NCI-H510A (cell line): ENCODE measurements at regions not wholly inside any gene's neighbourhood (a gene's known extent, or its start where the extent isn't known, plus 50 kb on each side); places are given as distances from the start of the nearest gene placed in this dataset.

ENCODE experiments used
- DNase-seq: peaks from one replicate; lab custom pipeline; 2025; lab: John Stamatoyannopoulos, UW

GRCh38 chr2:128473175-128474035, 154.7 kb upstream of the HS6ST1 start:
- DNase-seq = no peak

GRCh38 chr2:128474036-128474955, 155.6 kb upstream of the HS6ST1 start:
- no peak for DNase-seq

DNA sequence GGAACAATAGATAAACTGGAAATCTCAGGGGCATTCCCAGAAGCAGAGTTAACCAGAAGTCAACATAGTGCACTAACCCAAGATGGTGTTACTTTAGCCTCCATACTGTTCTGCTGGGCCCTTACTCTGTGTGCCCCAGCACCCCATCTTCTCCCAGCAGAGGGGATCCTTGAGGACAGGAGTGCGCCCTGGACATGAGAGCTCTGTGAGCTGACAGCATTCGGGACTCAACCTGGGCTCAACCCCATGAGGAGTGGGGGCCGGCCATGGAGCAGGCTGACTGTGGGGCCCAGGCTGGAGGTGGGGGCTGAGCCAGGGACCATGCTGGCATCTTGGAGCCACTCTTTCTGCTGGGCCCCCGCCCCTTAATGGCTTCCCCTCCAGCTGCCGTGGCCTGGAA, 156.3 kb upstream of the HS6ST1 start:
- no peak for DNase-seq

GRCh38 chr2:128475427-128476211, 157.0 kb upstream of the HS6ST1 start:
- no peak for DNase-seq

DNA sequence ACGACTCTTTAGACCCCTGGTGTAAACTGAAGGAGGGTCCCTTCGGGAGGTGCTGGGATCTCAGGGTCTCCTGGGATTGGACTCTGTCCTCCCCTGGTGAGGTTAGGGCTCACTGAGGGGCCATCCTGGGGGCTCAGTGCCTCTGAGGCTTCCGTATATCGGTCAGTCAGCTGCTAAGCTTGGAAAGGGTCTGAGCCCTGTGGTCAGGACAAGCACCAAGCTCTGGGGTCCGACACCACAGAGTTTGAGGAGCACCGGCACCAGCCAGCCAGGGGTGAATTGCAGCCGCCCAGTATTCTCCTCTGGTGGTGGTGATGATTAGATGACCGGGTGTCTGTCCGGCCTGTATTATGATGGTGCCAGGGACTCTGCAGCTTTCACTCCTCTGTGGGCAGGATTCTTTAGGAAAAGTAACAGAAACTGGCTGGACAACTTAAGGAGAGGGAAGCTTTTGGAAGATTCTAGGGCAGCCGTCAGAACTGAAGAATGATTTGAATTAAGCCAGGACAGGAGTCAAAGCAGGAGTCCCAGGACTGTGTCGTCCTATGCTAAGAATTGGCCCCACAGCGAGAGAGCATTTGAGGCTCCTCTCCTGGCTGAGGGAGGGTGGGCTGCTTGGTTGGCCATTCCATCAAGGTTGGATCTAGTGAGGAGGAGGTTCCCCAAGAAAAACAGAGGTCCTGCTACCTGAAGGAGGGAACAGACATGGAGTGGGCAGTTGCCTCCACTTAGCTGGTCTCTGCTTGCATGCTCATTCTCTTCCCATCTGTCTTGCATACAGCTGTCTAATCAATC, 158.6 kb upstream of the HS6ST1 start:
- no peak for DNase-seq

DNA sequence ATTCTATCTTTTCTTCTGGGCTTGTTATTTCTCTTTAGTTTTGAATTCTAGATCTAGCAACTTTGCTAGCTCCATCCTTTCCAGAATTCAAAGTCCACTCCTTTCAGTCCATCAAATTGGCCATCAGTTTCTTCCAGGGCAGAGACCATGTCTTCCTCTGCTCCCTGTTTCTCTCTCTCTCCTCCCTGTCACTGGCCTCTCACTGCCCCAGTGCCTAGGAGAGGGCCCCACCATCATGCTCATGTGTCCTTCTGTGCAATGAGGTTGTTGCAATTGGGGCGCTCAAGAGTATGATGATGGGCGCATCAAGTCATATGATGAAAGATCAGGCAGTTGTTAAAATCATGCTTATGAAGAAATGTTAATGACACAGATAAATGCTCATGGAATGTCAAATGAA, 159.2 kb upstream of the HS6ST1 start:
- DNase-seq = no peak

- DNase-seq = no peak
Measured at GRCh38 chr2:128485761-128486639, 167.3 kb upstream of the HS6ST1 start.

DNA sequence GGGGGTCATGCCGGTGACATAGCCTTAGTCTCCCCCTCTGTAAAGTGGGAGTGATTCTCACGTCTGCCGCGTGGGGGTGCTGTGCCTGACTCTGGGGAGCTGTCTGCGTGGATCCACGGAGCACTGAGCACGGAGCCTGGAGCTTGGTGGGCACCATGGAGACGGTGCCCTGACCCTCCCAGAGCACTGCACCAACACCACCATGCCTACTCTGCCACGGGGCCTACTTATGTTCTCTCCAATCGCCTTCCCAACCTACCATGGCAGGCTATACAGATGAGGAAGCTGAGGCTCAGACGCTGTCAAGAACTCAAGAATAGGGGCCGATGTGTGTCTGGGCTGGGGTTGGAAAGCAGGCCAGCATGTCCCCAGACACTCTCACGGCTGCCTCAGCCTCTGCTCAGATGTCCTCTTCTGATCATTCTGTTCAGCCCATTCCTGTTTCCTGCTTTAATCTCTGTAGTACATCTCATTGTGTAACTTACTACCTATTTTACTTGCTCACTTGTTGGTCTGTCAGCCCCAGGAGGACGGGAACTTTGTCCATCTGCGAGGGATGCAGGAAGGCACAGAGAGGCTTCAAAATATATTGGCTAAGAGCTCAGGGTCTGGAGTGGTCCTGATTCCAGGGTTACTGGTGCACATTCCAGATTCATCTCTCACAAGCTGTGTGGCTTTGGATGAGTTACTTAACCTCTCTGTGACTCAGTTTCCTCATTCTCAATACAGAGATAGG, 168.1 kb upstream of the HS6ST1 start:
- no peak for DNase-seq

GRCh38 chr2:128487650-128488387, 169.2 kb upstream of the HS6ST1 start:
- no peak for DNase-seq

- DNase-seq = no peak
Measured at GRCh38 chr2:128488434-128488833, 169.8 kb upstream of the HS6ST1 start.

GRCh38 chr2:128489526-128490273, 171.0 kb upstream of the HS6ST1 start:
- DNase-seq = no peak

DNA sequence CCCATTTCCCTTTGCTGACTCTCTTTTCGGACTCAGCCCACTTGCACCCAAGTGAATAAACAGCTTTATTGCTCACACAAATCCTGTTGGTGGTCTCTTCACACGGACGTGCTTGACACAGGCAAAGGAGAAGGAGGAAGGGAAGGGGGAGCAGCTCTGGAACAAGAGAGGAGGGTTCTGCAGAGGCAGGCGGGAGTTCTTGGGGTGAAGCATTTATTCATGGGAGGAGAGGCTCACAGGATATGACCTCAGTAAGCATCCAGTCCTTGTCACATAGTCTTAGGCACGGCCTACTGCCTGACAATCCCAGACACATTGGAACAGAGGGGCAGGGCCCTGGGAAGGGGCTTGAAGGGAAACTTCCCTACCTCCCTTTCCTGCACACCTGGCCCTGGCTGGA, 171.7 kb upstream of the HS6ST1 start:
- DNase-seq = no peak

DNA sequence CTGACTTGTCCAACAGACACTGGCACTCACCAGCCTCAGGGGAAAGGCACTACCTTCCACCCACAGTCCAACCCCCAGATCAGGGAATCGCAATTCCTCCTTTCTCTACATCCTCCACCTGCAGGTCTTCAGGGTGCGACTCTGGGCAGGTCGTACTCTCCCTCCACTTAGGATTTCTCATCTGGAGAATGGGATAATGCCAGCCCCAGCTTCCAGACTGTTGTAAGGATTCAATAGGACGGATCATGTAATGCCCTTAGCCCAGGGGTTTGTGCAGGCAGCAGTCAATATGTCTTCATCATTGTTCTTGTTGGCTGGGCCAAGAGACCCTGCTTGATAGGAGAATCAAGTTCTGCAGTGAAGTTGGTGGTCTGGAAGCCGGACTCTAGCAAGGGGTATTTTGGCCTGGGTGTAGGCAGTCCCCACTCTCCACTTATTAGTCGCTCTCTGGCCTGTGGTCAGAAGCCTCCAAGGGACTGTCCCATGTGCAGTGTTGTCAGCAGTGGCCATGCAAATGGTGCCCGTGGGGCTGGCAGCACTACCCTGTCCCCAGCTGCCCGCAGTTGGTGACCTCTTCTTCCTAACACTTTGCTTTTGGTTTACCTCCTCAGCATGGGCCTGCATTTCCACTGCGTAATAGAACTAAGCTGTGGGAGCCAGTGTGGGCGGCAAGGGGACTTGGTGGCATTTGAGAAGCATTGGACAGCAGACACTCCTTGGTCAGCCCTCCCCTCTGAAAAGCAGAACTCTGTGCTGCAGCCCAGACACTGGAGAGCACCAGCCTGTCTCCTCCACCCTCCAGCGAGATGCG, 172.4 kb upstream of the HS6ST1 start:
- no peak for DNase-seq

DNA sequence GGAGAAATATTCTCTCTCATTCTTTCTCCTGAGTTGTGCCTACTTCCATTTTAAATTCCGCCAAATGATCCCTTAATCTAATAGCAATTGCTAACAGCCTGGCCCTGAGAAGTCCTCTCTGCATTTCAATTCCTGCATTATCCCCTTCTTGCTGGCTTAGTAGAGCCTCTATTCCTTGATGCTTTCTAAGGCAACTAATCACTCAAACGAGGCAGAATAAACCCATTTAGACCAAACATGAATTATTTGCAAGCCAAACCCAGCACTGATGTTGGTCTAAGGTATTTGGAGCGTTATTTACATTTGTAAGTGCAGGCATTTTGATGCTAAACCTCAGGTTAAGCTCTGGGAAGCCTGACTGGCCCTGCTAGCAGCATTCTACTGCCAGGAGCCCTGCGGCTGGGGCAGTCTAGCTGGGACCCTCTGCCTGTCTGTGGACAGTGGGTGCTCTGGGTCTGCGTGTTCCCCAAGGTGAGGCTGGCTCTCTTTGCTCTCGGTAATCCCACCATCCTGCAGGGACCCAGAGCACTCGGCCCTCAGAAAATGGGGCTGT, 173.1 kb upstream of the HS6ST1 start:
- no peak for DNase-seq

- no peak for DNase-seq
Measured at GRCh38 chr2:128492966-128493811, 174.5 kb upstream of the HS6ST1 start.

DNA sequence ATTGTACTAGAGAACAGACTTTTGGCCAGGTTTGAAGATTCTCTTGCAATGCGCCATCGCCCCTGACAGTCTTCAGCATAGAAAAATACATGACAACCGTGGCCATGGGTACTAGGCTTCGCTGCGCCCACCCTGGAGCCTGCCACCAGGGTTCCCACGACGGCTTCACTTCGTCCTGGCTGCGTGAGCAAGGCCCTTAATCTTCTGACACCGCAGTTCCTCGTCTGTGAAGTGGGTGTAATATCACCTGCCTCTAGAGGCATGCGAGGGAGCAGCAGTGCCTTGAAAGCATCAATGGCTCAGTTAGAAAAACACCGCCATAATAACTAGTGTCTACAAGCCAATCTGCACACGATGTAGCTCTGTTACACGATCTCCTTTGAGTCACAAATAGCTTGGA, 175.2 kb upstream of the HS6ST1 start:
- no peak for DNase-seq
